Fibroblast of skin of abdomen (primary cell): ENCODE measurements at regions not wholly inside any gene's neighbourhood (a gene's known extent, or its start where the extent isn't known, plus 50 kb on each side); places are given as distances from the start of the nearest gene placed in this dataset.
"Not testable (repeated sequence)": the region's sequence is repeated elsewhere in the genome, so short reads cannot be mapped to it uniquely, and the experiment has no call there.

Experiments used
- DNase-seq: peaks from one replicate; pipeline ENCODE4 v3.0.0-alpha.2; 2013

DNA sequence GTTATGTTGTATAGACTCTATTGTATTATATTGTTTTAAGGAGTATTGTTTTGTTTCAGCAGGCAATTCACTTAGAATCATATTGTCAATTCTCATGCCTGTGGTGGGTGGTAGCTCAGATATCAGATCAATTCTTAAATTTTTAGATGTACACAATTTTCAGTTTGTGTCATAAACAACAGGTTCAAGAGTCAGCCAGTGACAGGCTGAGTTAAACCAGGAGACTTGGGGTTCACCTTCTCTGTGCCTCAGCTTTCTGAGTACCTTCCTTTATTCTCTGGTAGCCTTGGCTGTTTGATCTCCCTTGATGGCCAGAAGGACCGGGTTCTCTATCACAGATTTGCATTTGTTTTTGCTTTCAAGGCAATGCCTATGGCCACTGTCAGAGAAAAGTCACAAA, 199.9 kb upstream of the KCNMB2 start:
- no peak for DNase-seq

DNA sequence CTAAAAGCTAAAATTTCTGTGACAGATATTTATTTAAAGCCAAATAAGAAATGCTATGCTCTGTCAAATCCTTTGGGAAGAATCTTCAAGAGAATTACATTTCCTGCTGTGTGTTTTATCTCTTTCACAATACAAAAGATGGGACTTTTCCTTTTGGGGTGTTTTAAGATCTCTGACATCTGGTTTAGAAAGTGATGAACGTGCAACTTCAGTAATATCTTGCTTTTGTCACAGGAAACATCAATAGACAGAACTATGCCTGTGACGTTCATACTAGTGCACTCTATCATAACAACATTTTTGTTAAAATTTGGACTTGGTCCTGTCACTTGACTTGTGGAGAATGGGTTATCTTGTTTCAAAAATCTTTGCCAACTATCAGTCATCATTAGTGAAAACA, 195.7 kb upstream of the KCNMB2 start:
- no peak for DNase-seq

DNA sequence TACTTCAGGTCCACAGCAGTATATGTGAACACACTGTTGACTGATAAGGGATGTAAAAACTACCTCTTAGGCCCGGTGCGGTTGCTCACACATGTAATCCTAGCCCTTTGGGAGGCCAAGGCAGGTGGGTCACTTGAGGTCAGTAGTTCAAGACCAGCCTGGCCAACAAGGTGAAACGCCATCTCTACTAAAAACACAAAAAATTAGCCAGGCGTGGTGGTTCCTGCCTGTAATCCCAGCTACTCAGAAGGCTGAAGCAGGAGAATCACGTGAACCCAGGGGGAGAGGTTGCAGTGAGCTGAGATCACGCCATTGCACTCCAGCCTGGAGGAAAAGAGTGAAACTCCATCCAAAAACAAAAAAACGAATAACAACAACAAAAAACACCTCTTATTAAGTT, 194.6 kb upstream of the KCNMB2 start:
- DNase-seq: no peak

DNA sequence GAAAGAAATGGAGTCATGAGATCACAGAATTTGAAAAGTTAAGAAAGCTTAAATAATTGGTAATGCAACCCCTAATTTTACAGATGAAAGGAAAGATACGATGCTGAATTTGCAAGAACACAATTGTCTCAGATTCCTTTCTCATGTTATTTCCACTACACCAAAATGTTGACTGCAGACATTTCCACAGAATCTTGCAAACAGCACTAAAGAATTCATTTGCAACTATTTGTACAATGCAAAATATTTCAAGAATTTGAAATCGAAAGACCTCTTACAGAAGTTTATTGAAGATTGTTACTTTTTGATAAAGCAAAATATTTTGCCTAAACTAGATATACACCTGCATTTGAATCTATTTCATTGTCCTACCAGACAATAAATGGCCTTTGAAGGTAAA, 194.1 kb upstream of the KCNMB2 start:
- DNase-seq: peak; percentile 17

DNA sequence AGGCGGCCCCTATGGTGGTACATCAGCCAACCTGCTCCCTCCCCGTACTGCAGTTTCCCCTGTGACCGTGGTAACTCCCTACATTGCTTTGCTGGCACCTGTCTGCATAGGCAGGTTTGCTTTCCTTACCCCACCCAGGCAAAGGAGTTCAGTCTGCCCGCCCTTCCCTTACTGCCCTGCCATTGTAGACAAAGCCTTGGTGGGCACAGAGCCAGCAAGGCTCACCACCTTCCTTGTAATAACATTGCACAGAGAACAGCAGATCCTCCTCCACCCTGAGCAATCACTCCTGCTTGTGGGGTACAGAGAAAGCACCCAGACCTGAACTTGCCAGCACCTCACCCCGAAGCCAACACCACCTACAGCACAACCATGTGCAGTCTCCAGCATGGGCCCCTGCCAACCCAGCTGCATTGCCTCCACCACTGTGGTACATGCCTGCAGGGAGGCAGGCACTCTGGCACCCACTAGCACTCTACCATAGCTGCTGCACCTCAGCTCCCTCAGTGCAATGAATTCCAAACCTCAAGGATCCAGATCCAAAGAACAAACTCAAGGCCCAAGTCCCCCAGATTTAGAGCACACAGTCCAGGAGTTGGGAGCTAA, 192.7 kb upstream of the KCNMB2 start:
- DNase-seq: no peak

DNA sequence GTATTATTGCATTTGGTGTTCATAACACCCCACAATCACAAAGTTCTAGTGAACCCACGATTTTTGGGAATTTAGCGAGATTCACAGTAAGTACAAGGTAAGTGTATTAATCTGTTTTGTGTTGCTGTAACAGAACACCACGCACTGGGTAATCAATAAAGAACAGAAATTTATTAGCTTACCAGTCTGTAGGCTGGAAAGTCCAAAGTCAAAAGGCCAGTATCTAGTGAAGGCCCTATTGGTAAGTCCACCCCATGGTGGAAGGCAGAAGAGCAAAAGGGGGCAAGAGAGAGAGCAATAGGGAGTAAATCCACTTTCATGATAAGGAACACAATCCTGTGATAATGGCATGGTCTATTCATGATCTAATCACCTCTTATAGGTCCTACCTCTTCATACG, 190.3 kb upstream of the KCNMB2 start:
- DNase-seq: no peak

DNA sequence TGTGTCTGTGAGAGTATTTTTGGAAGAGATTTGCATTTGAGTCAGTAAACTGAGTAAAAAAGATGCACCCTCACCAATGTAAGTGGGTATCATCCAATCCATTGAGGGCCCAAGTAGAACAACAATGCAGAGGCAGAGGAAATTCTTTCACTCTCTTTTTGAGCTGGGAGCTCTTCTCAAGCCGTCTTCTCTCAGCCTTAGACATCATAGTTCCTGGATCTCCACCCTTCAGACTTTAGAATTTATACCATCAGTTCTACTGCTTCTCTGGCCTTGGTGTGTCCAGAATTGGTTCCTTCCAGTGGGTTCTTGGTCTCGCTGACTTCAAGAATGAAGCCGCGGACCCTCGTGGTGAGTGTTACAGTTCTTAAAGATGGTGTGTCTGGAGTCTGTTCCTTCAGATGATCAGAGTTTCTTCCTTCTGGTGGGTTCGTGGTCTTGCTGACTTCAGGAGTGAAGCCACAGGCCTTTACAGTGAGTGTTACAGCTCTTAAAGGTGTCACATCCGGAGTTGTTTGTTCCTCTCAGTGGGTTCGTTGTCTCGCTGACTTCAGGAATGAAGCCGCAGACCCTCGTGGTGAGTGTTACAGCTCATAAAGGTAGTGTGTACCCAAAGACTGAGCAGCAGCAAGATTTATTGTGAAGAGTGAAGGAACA, 187.5 kb upstream of the KCNMB2 start:
- not testable (repeated sequence) for DNase-seq

DNA sequence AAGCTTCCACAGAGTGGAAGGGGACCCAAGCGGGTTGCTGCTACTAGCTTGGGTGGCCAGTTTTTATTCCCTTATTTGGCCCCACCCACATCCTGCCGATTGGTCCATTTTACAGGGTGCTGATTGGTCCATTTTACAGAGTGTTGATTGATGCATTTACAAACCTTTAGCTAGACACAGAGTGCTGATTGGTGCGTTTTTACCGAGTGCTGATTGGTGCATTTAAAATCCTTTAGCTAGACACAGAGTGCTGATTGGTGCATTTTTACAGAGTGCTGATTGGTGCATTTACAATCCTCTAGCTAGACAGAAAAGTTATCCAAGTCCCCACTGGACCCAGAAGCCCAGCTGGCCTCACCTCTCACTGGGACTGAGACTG, 187.0 kb upstream of the KCNMB2 start:
- DNase-seq: not testable (repeated sequence)

DNA sequence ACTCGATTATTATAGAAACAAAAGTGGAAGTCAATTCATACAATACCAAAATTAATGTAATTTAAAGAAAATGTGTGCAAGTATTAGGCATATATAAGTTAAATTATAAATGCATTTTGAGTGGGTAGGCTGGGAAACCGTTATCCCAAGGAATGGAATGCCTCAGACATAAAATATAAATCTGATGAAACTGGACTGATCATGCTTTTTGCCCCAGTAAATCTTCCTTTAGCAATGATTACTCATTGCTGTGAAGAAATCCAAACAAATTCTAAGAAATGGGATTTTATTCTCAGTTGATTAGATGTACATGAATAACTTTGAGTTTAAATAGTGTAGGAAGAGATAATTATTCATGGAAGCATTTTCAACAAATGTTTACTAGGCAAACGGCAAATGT, 185.5 kb upstream of the KCNMB2 start:
- DNase-seq: peak; percentile 70

DNA sequence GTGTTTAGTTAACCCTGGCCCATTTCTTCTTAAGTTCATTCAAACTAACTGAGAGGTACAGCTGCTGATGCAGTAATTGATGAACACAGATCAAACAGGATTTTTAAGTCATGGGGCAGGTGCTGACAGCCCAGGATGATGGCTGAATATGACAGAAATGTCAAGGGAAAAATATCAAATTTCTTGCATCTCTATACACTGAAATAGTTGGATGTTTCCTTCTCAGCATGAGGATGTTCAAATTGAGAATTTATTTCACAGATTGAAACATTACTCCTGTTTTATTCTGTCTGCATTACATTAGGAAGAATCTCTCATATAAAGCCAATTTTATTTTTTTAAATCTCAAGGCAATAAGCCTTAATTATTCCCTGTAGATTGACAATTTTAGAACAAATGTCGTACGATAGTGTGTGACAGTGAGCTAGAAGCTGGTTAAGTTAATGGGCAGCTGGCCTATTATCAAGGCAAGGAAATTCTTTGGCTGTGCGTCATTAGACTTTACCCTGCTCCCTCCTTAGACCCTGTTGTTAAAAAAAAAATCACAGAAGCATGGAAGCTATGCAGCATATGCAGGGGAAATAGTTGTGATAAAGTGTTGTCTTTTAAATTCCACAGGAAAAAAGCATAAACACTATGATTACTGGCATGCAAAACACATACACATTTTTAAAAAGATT, 183.8 kb upstream of the KCNMB2 start:
- peak; percentile 91 for DNase-seq

DNA sequence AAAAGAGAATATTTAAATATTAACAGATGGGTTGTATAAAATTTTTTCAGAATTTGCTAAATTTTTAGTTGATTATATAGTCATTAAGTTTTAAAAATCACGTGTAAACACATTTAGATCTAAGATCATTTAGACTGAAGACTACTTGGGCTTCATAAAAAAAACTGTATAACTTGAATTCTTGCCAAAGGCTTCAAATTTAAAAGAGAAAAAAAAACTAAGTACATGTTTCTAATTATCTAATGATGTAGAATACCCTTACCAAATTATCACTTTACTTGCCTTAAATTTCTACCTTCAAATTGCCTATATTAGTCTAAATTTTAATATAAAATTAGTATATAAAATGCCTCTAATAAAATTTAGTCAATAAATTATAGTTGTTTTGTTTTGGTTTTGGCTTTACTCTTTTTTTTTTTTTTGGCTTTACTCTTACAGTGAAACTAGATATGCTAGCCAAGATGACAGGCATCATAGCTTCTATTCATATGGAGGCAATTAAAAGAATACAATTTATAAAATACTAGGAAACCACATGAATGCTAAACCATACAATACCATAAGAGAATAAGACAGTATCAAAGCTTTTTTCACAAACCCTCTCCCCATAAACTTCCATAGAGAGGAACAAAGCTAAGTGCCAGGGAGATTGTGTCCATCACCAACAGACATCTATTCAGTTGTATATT, 183.1 kb upstream of the KCNMB2 start:
- DNase-seq: peak; percentile 82

DNA sequence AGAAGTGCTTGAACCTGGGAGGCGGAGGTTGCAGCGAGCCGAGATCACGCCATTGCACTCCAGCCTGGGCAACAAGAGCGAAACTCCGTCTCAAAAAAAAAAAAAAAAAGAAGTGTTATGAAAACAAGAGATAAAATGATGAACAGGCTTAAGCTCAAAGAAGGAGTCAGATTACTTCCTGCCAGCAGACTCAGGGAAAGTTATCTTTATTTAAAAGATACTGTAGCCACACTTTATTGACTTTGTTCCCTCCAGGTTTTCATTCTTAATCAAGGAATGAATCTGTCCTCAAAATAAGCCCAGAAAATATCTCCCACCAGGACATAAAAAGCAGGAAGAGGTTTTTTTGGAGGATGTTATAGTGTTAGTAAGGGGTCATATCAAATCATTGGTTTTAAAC, 176.5 kb upstream of the KCNMB2 start:
- no peak for DNase-seq

DNA sequence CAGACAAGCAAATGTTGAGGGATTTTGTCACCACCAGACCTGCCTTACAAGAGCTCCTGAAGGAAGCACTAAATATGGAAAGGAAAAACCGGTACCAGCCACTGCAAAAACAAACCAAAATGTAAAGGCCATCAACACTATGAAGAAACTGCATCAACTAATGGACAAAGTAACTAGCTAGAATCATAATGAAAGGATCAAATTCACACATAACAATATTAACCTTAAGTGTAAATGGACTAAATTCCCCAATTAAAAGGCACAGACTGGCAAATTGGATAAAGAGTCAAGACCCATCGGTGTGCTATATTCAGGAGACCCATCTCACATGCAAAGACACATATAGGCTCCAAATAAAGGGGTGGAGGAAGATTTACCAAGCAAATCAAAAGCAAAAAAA, 173.2 kb upstream of the KCNMB2 start:
- DNase-seq: not testable (repeated sequence)

DNA sequence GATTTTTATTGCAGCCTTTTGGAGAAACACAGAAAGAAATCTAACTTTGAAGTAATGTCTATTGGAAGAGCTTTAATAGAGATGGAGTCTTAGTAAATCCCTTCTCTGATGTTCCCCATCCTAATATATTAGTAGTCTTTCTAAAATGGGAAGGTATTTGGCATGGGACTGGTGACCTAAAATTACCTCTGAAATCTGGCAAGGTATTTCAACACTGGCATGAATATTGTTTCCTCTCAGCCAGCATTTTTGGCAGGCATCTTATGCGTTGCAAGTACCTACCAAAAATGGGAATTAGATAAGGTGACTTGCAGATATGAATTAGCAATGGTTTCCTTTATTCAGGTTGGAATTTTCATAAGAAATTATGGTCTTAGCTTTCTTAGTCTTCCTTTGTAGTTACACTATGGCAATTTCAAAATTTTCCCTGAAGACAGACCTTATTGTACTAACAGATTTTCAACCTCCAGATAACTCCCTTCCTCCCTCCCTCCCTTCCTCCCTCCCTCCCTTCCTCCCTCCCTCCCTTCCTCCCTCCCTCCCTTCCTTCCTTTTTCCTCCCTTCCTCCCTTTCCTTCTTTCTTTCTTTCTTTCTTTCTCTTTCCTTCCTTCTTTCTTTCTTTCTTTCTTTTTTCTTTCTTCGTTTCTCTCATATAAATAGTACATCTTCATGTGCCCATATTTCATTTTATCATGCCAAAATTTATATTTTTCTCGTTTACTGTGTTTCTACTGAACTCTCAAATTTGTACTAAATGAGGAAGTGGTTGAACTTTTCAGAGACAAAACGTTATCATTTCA, 168.2 kb upstream of the KCNMB2 start:
- DNase-seq: peak; percentile 6

DNA sequence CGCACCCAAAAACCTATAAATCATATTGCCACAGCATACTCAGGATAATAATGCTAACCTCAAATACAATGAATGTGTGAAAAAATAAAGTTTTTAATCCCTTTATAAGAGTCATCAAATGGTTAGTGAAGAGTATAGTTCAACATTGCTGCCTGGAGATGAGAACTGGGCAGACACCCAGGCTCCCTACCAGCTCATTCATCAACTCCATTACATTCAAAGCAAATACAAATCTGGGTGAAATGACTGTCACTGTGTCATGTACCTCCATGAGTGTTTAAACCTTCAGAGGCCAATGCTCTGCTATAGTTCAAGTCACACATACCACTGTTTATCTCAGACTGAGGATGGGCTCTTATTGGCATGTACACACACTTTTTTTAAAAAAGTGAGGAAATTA, 167.2 kb upstream of the KCNMB2 start:
- no peak for DNase-seq

DNA sequence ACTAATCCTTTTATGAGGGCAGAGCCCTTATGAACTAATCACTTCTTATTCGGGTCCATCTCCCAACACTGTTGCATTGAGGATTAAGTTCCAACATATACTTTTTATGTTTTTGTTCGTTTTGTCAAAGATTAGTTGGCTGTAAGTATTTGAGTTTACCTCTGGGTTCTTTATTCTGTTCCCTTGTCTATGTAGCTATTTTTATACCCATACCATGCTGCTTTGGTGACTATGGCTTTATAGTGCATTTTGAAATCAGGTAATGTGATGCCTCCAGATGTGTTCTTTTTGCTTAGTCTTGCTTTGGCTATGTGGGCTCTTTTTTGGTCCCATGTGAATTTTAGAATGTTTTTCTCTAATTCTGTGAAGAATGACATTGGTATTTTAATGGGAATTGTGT, 166.4 kb upstream of the KCNMB2 start:
- no peak for DNase-seq

DNA sequence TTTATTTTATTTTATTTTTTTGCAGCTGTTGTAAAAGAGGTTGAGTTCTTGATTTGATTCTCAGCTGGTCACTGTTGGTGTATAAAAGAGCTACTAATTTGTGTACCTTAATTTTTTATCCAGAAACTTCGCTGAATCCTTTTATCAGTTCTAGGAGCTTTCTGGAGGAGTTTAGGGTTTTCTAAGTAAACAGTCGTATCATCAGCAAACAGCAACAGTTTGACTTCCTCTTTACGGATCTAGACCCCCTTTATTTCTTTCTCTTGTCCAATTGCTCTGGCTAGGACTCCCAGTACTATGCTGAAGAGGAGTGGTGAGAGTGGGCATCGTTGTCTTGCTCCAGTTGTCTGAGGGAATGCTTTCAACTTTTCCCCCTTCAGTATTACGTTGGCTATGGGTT, 165.8 kb upstream of the KCNMB2 start:
- no peak for DNase-seq

DNA sequence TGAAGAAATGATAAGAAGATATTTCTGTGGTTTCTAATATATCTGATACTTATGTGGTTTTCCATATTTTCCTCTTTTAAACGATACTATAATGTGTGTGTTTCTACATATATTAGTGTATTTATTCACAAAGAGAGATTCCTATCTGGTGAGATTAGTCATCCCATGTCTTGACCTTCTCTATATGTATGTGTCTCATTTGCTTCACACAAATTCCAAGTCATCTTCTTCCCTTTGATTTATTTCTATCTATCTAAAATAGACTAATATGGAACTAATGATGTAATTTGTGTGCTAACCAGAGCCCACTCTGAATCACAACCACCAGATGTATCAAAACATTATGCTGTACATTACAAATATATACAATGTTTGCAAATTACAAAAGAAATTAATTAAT, 154.7 kb upstream of the KCNMB2 start:
- DNase-seq: peak; percentile 86

DNA sequence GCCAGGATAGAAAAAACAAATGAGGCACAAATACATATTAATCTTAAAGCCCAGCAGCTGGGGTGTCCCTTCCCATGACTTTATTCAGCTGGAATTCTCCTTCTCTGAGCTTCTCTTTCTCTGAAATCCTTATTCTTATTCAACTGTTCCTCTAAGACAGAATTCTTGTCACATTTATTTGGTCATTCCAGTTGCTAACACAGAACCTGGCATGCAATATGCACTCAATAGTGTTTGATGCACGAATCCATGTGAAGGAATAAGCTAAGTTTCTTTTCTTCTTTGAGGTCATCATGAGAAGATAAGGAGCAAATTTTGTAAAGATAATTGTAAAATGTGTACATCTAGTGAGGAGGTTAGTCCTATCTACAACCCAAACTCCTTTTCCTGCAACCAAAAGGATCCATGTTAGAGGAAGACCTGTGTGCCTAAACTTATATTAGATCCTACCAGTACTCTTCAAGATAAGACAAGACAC, 154.2 kb upstream of the KCNMB2 start:
- DNase-seq: peak; percentile 37

DNA sequence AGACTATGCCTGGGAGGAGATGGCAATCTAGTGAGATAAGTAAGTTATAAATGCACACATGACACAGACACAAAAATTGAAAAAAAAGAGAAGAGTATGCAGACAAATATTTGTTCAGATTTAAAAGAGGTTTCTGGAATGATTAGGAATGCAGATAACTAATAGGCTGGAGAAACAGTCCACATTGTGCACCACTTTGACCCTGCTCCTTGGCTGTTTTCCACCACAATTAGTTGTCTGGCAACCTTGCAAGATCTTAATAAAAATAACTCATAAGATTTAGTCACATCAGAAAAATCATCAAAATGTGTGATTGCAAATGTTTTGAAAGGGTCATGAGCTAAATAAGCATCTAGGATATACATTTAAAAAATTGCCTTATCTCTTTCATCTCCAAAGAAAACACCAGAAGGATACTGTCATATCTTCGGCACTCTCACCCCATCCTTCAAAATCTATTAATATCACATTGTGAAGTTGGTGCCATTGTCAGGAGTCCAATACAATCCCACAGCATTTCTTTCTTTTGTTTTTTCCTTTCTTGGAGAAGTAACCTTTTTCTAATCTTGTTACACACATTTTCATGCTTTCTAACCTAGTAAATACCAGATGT, 153.7 kb upstream of the KCNMB2 start:
- DNase-seq: peak; percentile 98

DNA sequence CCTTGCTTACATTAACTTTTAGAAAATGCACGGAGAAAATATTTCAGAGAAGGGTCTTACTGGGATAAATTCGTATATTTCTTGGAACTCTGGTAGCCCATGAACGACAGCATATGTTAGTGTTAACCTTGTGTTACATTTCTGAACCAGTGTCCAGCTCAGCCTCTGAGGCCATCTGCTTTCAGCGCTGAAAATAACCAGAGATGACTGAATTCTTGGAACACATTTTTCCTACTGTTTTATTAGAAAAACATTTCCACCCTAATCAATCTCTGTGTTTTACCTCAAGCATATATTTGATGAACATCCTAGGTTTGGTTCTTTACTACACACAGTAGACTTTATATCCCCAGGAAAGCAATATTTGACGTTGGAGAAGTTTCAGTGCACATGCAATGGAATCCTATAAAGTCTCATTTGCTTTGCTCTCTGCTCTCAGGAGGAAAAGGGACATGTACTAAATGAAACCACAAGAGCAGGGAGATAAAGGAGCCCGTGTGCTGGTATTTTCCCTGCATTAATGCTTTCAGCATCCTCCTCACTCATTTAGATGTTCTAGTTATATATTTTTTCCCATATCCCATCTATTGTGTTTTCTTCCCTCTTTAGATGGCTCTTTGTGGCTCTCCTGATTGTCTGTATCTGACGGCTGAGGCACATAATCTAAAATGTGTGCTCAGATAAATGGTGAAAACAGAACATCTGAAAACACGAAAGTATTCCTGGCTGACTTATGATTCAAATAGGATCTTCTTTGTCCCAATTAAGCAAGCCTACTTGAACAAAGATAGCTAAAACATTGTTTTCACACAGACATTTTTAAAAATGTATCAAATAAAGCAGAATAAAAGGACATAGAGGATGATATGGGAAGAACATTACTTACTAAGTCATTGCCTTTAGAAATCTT, 151.7 kb upstream of the KCNMB2 start:
- peak; percentile 8 for DNase-seq
